Activated CD8-positive, alpha-beta T cell treated with anti-CD3 and anti-CD28 coated beads for 36 hours (primary cell): ENCODE measurements at regions not wholly inside any gene's neighbourhood (a gene's known extent, or its start where the extent isn't known, plus 50 kb on each side); places are given as distances from the start of the nearest gene placed in this dataset.

Experiments used
- ATAC-seq: fragments of 200-7000 bp; cut with Tn5 transposase; one replicate; pipeline ENCODE4 v1.10.0; 2021; ENCODE audit warnings: mild to moderate bottlenecking, moderate library complexity
- CTCF ChIA-PET: fragments of 350-600 bp; sonication (Branson Sonifier 250); formaldehyde crosslinking; loops from one replicate; lab custom pipeline; 2021; ENCODE audit warnings: antibody characterized with exemption; lab: Charles Lee
- POLR2A ChIA-PET: fragments of 350-600 bp; sonication (Branson Sonifier 250); formaldehyde crosslinking; loops from one replicate; lab custom pipeline; 2021; ENCODE audit warnings: antibody characterized with exemption; lab: Charles Lee
- DNase-seq: peaks from one replicate; pipeline ENCODE4 v3.0.0-alpha.2; 2020
- H3K27ac Mint-ChIP-seq: one replicate; pipeline ENCODE4 v1.8.0; 2021; ENCODE audit warnings: mild to moderate bottlenecking, mixed read lengths
- H3K27me3 Mint-ChIP-seq: one replicate; pipeline ENCODE4 v1.8.0; 2021; ENCODE audit warnings: mixed read lengths
- H3K36me3 Mint-ChIP-seq: one replicate; pipeline ENCODE4 v1.8.0; 2021; ENCODE audit warnings: low read depth, mixed read lengths
- H3K4me1 Mint-ChIP-seq: one replicate; pipeline ENCODE4 v1.8.0; 2021; ENCODE audit warnings: low read depth, mixed read lengths
- H3K4me3 Mint-ChIP-seq: one replicate; pipeline ENCODE4 v1.8.0; 2021; ENCODE audit warnings: mild to moderate bottlenecking, moderate library complexity, mixed read lengths
- H3K9me3 Mint-ChIP-seq: one replicate; pipeline ENCODE4 v1.8.0; 2021; ENCODE audit warnings: mixed read lengths
- intact Hi-C: fragments of 100-400 bp; cut with micrococcal nuclease; formaldehyde crosslinking; loops from one replicate; pipeline ENCODE4 v1.10.0; 2022
- TF ChIP-seq, protein P1 (sequence below): fragments of 200-600 bp; IDR thresholded peaks from one replicate; pipeline ENCODE4 v1.8.0; 2022; ENCODE audit warnings: antibody characterized with exemption, mild to moderate bottlenecking

DNA sequence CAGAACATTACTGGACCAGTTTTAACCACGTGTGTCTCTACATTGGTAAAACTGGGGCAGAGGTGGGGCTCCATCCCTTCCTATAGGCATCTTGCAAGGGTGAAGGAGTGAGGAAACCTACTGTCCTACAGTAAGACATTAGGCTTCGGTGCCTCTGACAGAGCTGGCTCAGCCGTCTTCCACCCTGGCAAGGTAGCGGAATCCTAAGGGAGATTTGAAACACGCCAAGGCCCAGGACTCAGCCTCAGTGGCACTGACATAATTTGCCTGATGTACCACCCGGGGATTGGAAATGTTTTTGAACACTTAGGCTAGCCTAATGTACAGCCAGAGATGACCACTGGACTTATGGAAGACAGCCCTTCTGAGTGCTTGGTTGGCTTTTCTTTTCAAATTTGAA lies 329.7 kb upstream of the IRX1 start:
- TF ChIP-seq, protein P1, sequence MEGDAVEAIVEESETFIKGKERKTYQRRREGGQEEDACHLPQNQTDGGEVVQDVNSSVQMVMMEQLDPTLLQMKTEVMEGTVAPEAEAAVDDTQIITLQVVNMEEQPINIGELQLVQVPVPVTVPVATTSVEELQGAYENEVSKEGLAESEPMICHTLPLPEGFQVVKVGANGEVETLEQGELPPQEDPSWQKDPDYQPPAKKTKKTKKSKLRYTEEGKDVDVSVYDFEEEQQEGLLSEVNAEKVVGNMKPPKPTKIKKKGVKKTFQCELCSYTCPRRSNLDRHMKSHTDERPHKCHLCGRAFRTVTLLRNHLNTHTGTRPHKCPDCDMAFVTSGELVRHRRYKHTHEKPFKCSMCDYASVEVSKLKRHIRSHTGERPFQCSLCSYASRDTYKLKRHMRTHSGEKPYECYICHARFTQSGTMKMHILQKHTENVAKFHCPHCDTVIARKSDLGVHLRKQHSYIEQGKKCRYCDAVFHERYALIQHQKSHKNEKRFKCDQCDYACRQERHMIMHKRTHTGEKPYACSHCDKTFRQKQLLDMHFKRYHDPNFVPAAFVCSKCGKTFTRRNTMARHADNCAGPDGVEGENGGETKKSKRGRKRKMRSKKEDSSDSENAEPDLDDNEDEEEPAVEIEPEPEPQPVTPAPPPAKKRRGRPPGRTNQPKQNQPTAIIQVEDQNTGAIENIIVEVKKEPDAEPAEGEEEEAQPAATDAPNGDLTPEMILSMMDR: no peak
- ATAC-seq (no peak), DNase-seq (no peak)
- H3K27ac Mint-ChIP-seq: no peak overlapping the region
- CTCF ChIA-PET: no interaction called here
- intact Hi-C loops: no loop called here
- no peak overlapping the region for H3K4me3 Mint-ChIP-seq
- H3K36me3 Mint-ChIP-seq: no peaks in the 10 kb centered on the region
- H3K4me1 Mint-ChIP-seq: no peaks in the 10 kb centered on the region
- no peaks in the 10 kb centered on the region for H3K9me3 Mint-ChIP-seq
- no peaks in the 10 kb centered on the region for H3K27me3 Mint-ChIP-seq
- POLR2A ChIA-PET: no interaction called here

DNA sequence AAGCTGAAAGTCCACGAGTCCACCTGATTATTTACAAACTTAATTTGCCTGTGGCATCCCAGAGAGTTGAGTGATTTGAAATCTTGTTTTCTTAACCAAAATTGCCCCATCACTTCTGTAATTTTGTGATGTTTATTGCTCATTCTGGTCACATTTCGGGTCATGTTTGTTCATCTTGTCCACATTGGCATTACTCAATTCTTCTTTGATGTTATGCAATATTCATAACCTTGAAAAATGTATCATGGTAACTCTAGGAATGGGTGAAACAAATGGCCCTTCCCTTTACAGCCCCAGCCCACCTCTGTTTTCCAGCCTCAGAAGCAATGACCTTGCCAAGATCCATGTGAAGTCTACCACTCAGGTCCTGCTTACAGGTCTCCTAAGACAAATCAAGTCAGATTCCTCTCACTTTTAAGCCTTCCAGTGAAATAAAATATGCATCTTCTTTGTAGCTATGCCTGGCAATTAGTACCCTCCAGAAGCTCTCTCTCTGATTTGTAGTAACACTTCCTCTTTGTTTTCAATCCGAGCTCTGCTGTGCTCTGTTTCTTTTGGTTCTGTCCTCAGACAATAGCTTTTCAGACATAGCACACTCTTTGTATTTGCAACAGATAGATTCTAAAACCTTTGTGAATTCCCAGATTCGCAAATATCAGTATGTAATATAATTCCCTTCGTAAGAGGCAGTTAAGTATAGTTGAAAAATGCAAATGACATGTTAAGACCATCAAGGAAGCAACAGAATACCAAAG lies 330.3 kb upstream of the IRX1 start:
- intact Hi-C loops: no loop called here
- H3K9me3 Mint-ChIP-seq: no peaks in the 10 kb centered on the region
- CTCF ChIA-PET: no interaction called here

DNA sequence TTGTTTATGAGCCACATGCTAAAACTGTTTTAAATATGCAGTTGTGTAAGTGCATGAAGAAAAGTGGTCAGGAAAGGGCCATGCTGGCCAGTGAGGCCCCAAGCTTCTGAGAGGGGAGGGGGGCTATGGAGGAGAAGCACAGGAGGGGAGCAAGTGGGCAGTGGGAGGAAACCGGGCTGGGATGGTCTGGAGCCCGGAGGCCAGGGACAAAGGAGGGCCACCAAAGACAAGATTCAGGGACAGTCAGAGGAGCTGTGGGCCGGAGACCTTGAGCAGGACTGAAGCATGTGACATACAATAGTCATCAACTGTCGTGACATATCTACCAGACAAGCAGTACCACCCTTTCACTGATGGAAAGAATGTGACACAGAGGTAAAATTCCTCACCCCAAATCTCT lies 333.2 kb upstream of the IRX1 start:
- Mint-ChIP-seq H3K27me3 (no peaks in the 10 kb centered on the region), H3K4me1 (no peaks in the 10 kb centered on the region), H3K27ac (no peak overlapping the region), H3K36me3 (no peaks in the 10 kb centered on the region), H3K9me3 (no peaks in the 10 kb centered on the region), H3K4me3 (no peak overlapping the region)
- TF ChIP-seq, protein P1: no peak
- intact Hi-C loops: no loop called here
- ATAC-seq (no peak), DNase-seq (no peak)
- POLR2A ChIA-PET: interaction anchor here (0.6 kb wide), 1 partner anchor 899 kb away, joined by 4 read pairs; no protein-coding TSS in a partner anchor
- CTCF ChIA-PET: no interaction called here

More for the DNA sequence above, 330.3 kb upstream of the IRX1 start:
- H3K27ac Mint-ChIP-seq: no peak overlapping the region
- POLR2A ChIA-PET: no interaction called here
- TF ChIP-seq, protein P1: no peak
- ATAC-seq (no peak), DNase-seq (no peak)
- H3K4me1 Mint-ChIP-seq: no peaks in the 10 kb centered on the region
- H3K27me3 Mint-ChIP-seq: no peaks in the 10 kb centered on the region
- H3K36me3 Mint-ChIP-seq: no peaks in the 10 kb centered on the region
- H3K4me3 Mint-ChIP-seq: no peak overlapping the region

DNA sequence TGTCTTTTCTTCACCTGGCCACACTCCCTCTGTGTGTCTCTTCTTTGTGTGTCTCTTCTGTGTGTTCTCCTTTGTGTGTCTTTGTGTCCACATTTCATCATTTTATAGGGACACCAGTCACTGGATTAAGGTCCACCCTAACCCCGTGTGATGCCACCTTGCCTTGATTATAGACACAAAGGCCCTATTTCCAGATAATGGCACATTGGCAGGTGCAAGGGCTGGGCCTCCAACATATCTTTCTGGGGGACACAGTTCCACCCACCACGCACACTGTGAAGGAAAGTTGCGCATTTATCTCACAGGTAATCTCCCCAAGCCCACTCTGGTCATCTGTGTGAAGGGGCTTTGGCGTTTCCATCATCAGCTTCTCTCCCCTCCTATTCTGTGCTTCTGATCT lies 334.6 kb upstream of the IRX1 start:
- POLR2A ChIA-PET: no interaction called here
- DNase-seq (no peak), ATAC-seq (no peak)
- H3K27ac Mint-ChIP-seq: no peak overlapping the region
- H3K4me3 Mint-ChIP-seq: no peak overlapping the region
- H3K9me3 Mint-ChIP-seq: no peaks in the 10 kb centered on the region
- H3K27me3 Mint-ChIP-seq: no peaks in the 10 kb centered on the region
- H3K36me3 Mint-ChIP-seq: no peaks in the 10 kb centered on the region
- intact Hi-C loops: no loop called here
- H3K4me1 Mint-ChIP-seq: no peaks in the 10 kb centered on the region
- TF ChIP-seq, protein P1: no peak
- CTCF ChIA-PET: no interaction called here

DNA sequence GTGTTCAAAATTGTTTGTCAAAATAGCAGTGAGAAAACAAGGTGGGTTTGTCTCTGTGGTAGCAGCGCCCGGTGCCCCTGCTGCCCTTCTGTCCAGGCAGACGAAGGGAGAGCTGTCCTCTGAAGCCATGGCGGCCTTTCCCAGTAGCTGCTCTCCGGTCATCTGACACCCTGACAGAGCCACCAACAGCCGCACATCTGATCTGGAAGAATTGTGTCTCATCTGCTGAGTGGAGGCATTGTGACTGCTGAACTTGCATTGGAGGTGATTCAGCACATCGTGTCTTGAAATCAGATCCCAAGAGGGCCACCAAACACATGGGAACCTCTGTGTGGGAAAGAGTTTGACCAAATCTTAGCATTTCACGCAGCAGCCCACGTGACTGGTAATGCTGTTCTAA lies 337.6 kb upstream of the IRX1 start:
- H3K27ac Mint-ChIP-seq: no peak overlapping the region
- DNase-seq (no peak), ATAC-seq (no peak)
- ChIA-PET CTCF (no interaction called here), POLR2A (no interaction called here)
- no peaks in the 10 kb centered on the region for H3K9me3 Mint-ChIP-seq
- no peak overlapping the region for H3K4me3 Mint-ChIP-seq
- intact Hi-C loops: no loop called here
- H3K4me1 Mint-ChIP-seq: no peaks in the 10 kb centered on the region
- TF ChIP-seq, protein P1: no peak
- no peaks in the 10 kb centered on the region for H3K36me3 Mint-ChIP-seq
- no peaks in the 10 kb centered on the region for H3K27me3 Mint-ChIP-seq
